ENCODE measurements at regions not wholly inside any gene's neighbourhood (a gene's known extent, or its start where the extent isn't known, plus 50 kb on each side); places are given as distances from the start of the nearest gene placed in this dataset.
A peak's percentile ranks its signal among the peaks of the same experiment; 100 is the strongest.

DNA sequence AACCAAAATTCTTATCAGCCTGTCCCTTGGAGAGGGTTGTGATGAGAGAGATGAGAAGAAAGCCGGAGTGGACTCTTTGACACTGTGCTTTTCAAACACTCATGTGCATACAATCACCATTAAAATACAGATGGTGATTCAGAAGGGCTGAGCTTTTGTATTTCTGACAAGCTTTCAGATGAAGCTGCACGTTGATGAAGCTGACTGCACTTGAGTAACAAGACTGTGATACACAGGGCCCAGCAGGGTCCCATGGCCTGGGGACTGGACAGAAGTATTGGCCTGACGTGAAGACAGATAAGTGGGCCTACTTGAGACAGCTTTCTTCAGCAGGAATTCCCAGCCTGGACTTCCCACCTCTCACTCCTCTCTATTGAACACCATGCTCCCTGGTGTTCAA is 258.2 kb downstream of the CHRM3 start:
- no peak overlapping the region for H3K27ac Mint-ChIP-seq
- no peaks in the 10 kb centered on the region for H3K9me3 ChIP-seq (ENCODE audit: control insufficient read depth in 1 of 2, low read length in 2 of 2)
- no peak overlapping the region for H3K27ac ChIP-seq (ENCODE audit: low read depth, low read length)
- no peak overlapping the region for H3K4me3 Mint-ChIP-seq
- ChIA-PET POLR2A (ENCODE audit: partially characterized antibody) (no interaction called here), CTCF (ENCODE audit: partially characterized antibody) (no interaction called here)
- intact Hi-C loops (cut with micrococcal nuclease): no loop called here
- H3K4me1 ChIP-seq (ENCODE audit: insufficient read depth, low read length): peaks cover 12% of the 10 kb centered on the region
- DNase-seq: no peak
- no peak overlapping the region for H3K4me3 ChIP-seq (ENCODE audit: low read length in 2 of 2)
- H3K4me1 Mint-ChIP-seq: no peaks in the 10 kb centered on the region
- no peaks in the 10 kb centered on the region for H3K36me3 Mint-ChIP-seq
- no peaks in the 10 kb centered on the region for H3K36me3 ChIP-seq (ENCODE audit: insufficient read depth, low read length)
- no peaks in the 10 kb centered on the region for H3K27me3 ChIP-seq (ENCODE audit: insufficient read depth, low read length)
- H3K27me3 Mint-ChIP-seq: no peaks in the 10 kb centered on the region
- peaks cover 0 to 7% (median 2%) of the 10 kb centered on the region in 8 donors for H3K9me3 Mint-ChIP-seq

DNA sequence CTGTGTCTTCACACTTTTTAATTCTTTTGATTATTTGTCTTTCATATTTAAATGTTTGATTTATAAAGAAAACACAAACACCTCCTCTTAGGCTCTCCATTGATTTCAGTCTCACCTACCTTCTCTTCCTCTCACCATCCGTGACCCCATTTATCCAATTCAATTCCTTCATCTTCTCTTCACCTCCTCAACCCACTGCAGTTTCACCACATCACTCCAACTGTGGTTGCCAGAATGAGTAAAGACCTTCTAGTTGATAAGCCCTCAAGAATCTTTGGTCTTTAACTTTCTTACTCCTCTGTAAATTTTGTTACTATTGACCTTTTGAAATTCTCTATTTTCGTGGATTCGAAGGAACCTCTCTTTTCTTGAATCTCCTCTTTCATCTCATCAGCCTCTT is 260.7 kb downstream of the CHRM3 start:
- Mint-ChIP-seq H3K4me3 (no peak overlapping the region), H3K4me1 (no peaks in the 10 kb centered on the region), H3K27ac (no peak overlapping the region), H3K9me3 (peaks cover 0 to 7% (median 1%) of the 10 kb centered on the region in 8 donors), H3K36me3 (no peaks in the 10 kb centered on the region), H3K27me3 (no peaks in the 10 kb centered on the region)
- Histone ChIP-seq H3K27ac (ENCODE audit: low read depth, low read length) (no peak overlapping the region), H3K4me1 (ENCODE audit: insufficient read depth, low read length) (peaks cover 12% of the 10 kb centered on the region), H3K36me3 (ENCODE audit: insufficient read depth, low read length) (no peaks in the 10 kb centered on the region), H3K9me3 (ENCODE audit: control insufficient read depth in 1 of 2, low read length in 2 of 2) (no peaks in the 10 kb centered on the region), H3K4me3 (ENCODE audit: low read length in 2 of 2) (no peak overlapping the region), H3K27me3 (ENCODE audit: insufficient read depth, low read length) (no peaks in the 10 kb centered on the region)
- no peak for DNase-seq
- intact Hi-C loops (cut with micrococcal nuclease): no loop called here
- ChIA-PET POLR2A (ENCODE audit: partially characterized antibody) (no interaction called here), CTCF (ENCODE audit: partially characterized antibody) (interaction anchor here (0.6 kb wide), 1 partner anchor 37 kb away, joined by 3 read pairs; no protein-coding TSS in a partner anchor)

DNA sequence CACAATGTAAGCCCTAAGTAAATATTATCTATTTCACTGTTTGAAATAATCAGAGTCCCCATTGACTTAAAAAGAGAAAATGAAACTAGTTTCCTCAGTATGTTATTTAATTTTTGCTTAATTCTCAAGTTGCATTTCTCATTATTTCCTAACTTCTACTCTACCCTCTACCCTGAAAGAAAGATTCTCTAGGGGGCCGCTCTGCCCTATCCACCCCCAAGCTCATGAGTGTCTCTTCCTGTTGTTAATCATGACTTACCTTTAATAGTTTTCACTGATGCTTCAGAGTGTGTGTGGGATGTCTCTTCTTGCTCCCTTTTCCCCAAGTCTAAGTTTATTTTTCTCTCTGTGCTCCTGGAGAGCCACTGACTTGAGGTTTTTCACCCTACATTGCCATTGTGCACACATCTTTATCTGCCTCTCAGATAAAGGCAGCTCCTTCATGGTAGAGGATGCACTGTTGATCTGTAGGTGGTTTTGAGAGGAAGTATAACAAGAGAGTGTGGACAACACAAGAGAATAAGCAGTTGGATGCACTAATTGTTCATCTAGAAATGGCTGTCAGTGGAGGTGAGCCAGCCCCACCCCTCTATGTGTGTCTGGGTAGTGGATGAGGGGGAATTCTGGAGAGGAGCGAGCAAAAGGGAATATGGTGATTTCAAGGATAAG is 261.7 kb downstream of the CHRM3 start:
- POLR2A ChIA-PET (ENCODE audit: partially characterized antibody): interaction anchor here (0.8 kb wide), 1 partner anchor 71 kb away, joined by 3 read pairs; no protein-coding TSS in a partner anchor

DNA sequence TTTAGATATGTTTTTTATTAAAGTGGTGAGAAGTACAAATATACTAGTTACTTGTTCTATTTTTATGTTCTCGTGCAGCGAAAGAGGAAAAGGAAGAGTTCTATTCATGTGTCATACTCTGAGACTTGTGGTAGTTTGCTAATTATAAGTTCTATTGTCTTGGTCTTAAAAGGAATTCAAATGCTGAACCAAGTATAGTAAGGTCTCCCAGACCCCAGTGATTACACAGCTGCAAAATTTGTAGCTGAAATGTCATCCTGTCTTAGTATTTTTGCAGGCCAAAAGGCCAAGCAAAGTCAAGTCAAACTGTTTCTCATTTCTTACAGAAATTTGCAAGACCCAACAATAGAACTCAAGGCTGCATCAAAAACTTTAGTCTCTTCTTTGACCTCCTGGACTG is 268.7 kb downstream of the CHRM3 start:
- Histone ChIP-seq H3K9me3 (ENCODE audit: control insufficient read depth in 1 of 2, low read length in 2 of 2) (no peaks in the 10 kb centered on the region), H3K27ac (ENCODE audit: low read depth, low read length) (no peak overlapping the region), H3K4me3 (ENCODE audit: low read length in 2 of 2) (no peak overlapping the region), H3K27me3 (ENCODE audit: insufficient read depth, low read length) (no peaks in the 10 kb centered on the region), H3K36me3 (ENCODE audit: insufficient read depth, low read length) (no peaks in the 10 kb centered on the region), H3K4me1 (ENCODE audit: insufficient read depth, low read length) (no peaks in the 10 kb centered on the region)
- ChIA-PET CTCF (ENCODE audit: partially characterized antibody) (no interaction called here), POLR2A (ENCODE audit: partially characterized antibody) (no interaction called here)
- peaks cover 0 to 3% (median 0%) of the 10 kb centered on the region in 4 donors for H3K4me1 Mint-ChIP-seq
- DNase-seq: no peak
- H3K27ac Mint-ChIP-seq: no peak overlapping the region
- H3K36me3 Mint-ChIP-seq: peaks cover 0 to 4% of the 10 kb centered on the region in 2 donors
- intact Hi-C loops (cut with micrococcal nuclease): no loop called here
- peaks cover 0 to 5% (median 0%) of the 10 kb centered on the region in 8 donors for H3K9me3 Mint-ChIP-seq
- H3K27me3 Mint-ChIP-seq: no peaks in the 10 kb centered on the region
- no peak overlapping the region for H3K4me3 Mint-ChIP-seq

More for the DNA sequence above, 261.7 kb downstream of the CHRM3 start:
- Mint-ChIP-seq H3K36me3 (peaks cover 0 to 3% of the 10 kb centered on the region in 2 donors), H3K4me1 (no peaks in the 10 kb centered on the region), H3K9me3 (peaks cover 0 to 3% (median 1%) of the 10 kb centered on the region in 8 donors), H3K4me3 (no peak overlapping the region), H3K27me3 (no peaks in the 10 kb centered on the region), H3K27ac (no peak overlapping the region)
- intact Hi-C loops (cut with micrococcal nuclease): no loop called here
- H3K9me3 ChIP-seq (ENCODE audit: control insufficient read depth in 1 of 2, low read length in 2 of 2): no peaks in the 10 kb centered on the region
- H3K27me3 ChIP-seq (ENCODE audit: insufficient read depth, low read length): no peaks in the 10 kb centered on the region
- no peak overlapping the region for H3K27ac ChIP-seq (ENCODE audit: low read depth, low read length)
- no peak for DNase-seq
- H3K4me1 ChIP-seq (ENCODE audit: insufficient read depth, low read length): peaks cover 12% of the 10 kb centered on the region
- CTCF ChIA-PET (ENCODE audit: partially characterized antibody): interaction anchor here (0.6 kb wide), 1 partner anchor 38 kb away, joined by 3 read pairs; no protein-coding TSS in a partner anchor
- no peaks in the 10 kb centered on the region for H3K36me3 ChIP-seq (ENCODE audit: insufficient read depth, low read length)
- H3K4me3 ChIP-seq (ENCODE audit: low read length in 2 of 2): no peak overlapping the region

DNA sequence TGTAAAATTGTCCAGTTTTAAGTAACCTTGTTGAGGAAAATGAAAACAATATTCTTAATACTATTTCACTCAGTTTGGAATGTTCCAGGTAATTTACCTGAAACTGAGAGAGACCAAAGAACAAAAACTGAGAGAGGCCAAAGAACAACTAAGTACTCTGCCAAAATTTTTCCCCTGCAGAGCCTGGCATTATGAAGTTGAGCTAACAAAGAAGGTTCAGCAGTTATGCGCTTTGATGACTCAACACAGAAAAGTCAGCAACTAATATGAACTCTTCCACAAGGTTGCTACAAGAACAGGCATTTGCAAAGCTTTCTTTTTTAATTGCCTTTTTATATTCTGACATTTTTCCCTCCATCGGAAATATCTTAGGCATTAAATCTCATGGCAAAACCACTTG is 270.9 kb downstream of the CHRM3 start:
- ChIA-PET CTCF (ENCODE audit: partially characterized antibody) (no interaction called here), POLR2A (ENCODE audit: partially characterized antibody) (no interaction called here)
- Histone ChIP-seq H3K27me3 (ENCODE audit: insufficient read depth, low read length) (no peaks in the 10 kb centered on the region), H3K27ac (ENCODE audit: low read depth, low read length) (no peak overlapping the region), H3K4me3 (ENCODE audit: low read length in 2 of 2) (no peak overlapping the region), H3K9me3 (ENCODE audit: control insufficient read depth in 1 of 2, low read length in 2 of 2) (no peaks in the 10 kb centered on the region), H3K4me1 (ENCODE audit: insufficient read depth, low read length) (no peaks in the 10 kb centered on the region), H3K36me3 (ENCODE audit: insufficient read depth, low read length) (no peaks in the 10 kb centered on the region)
- Mint-ChIP-seq H3K4me3 (no peak overlapping the region), H3K27ac (no peak overlapping the region), H3K4me1 (peaks cover 0 to 8% (median 2%) of the 10 kb centered on the region in 4 donors), H3K27me3 (no peaks in the 10 kb centered on the region), H3K9me3 (peaks cover 0 to 5% (median 0%) of the 10 kb centered on the region in 8 donors), H3K36me3 (peaks cover 0 to 4% of the 10 kb centered on the region in 2 donors)
- no peak for DNase-seq
- intact Hi-C loops (cut with micrococcal nuclease): no loop called here

DNA sequence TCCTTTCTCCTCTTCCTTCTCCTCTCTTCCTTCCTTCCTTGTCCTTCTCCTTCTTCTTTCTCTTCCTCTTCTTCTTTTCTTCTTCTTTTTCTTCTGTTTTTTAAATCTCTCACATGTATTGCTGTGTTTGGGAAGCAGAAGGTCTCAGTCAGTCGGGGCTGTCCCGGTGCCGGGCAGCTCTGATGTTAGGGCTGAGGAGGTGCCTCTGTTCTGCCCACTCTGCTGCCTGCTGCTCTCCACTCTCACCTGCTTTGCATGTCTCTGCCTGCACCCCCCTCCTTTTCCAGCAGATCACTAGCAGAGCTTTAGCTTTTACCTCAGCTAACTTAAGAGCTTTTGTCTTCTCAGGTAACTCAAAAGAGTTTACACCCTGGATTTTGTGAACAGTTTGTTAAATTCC is 276.6 kb downstream of the CHRM3 start:
- ChIA-PET POLR2A (ENCODE audit: partially characterized antibody) (no interaction called here), CTCF (ENCODE audit: partially characterized antibody) (no interaction called here)
- Histone ChIP-seq H3K9me3 (ENCODE audit: control insufficient read depth in 1 of 2, low read length in 2 of 2) (no peaks in the 10 kb centered on the region), H3K36me3 (ENCODE audit: insufficient read depth, low read length) (no peaks in the 10 kb centered on the region), H3K4me1 (ENCODE audit: insufficient read depth, low read length) (no peaks in the 10 kb centered on the region), H3K27ac (ENCODE audit: low read depth, low read length) (no peak overlapping the region), H3K27me3 (ENCODE audit: insufficient read depth, low read length) (no peaks in the 10 kb centered on the region), H3K4me3 (ENCODE audit: low read length in 2 of 2) (no peak overlapping the region)
- Mint-ChIP-seq H3K9me3 (peaks cover 0 to 4% (median 0%) of the 10 kb centered on the region in 8 donors), H3K4me3 (peak overlapping the region in 1 of 8 donors; percentile 10), H3K27ac (peak overlapping the region in 1 of 7 donors; percentile 63), H3K4me1 (peaks cover 4 to 15% (median 8%) of the 10 kb centered on the region in 4 donors), H3K36me3 (no peaks in the 10 kb centered on the region), H3K27me3 (peaks cover 0 to 1% of the 10 kb centered on the region in 2 donors)
- intact Hi-C loops (cut with micrococcal nuclease): no loop called here
- DNase-seq: no peak

DNA sequence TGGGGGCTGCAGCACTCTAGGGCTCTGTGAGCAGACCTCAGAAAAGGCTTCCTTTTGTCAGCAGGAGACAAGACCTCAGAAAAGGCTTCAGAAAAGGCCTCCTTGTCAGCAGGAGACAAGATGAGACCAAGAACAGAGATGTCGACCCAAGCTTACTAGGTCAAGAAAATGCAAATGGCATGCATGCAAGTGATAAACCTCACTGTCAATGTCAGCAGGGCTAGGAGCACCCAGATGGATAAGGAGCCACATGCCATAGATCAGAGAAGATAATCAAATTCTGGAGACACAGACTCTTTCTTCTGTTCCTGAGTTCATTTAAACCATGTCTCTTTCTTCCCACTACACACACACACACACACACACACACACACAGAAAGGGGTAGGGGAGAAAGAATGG is 285.9 kb downstream of the CHRM3 start:
- no peaks in the 10 kb centered on the region for H3K4me1 Mint-ChIP-seq
- Histone ChIP-seq H3K4me1 (ENCODE audit: insufficient read depth, low read length) (no peaks in the 10 kb centered on the region), H3K9me3 (ENCODE audit: control insufficient read depth in 1 of 2, low read length in 2 of 2) (no peaks in the 10 kb centered on the region), H3K4me3 (ENCODE audit: low read length in 2 of 2) (no peak overlapping the region), H3K27ac (ENCODE audit: low read depth, low read length) (no peak overlapping the region), H3K27me3 (ENCODE audit: insufficient read depth, low read length) (no peaks in the 10 kb centered on the region), H3K36me3 (ENCODE audit: insufficient read depth, low read length) (no peaks in the 10 kb centered on the region)
- intact Hi-C loops (cut with micrococcal nuclease): no loop called here
- DNase-seq: no peak
- POLR2A ChIA-PET (ENCODE audit: partially characterized antibody): no interaction called here
- H3K9me3 Mint-ChIP-seq: no peaks in the 10 kb centered on the region
- peaks cover 1 to 2% of the 10 kb centered on the region in 2 donors for H3K27me3 Mint-ChIP-seq
- H3K4me3 Mint-ChIP-seq: no peak overlapping the region
- H3K27ac Mint-ChIP-seq: no peak overlapping the region
- CTCF ChIA-PET (ENCODE audit: partially characterized antibody): no interaction called here
- H3K36me3 Mint-ChIP-seq: no peaks in the 10 kb centered on the region

Data from CD4-positive, alpha-beta memory T cell (primary cell).